ENCODE measurements at regions not wholly inside any gene's neighbourhood (a gene's known extent, or its start where the extent isn't known, plus 50 kb on each side); places are given as distances from the start of the nearest gene placed in this dataset.
"Not testable (repeated sequence)": the region's sequence is repeated elsewhere in the genome, so short reads cannot be mapped to it uniquely, and the experiment has no call there.

GRCh38 chr6:6414931-6415330 is 94.5 kb upstream of the F13A1 start:
- DNase-seq, result peak; percentile 72

GRCh38 chr6:6417475-6417874 is 97.0 kb upstream of the F13A1 start:
- DNase-seq, result no peak

GRCh38 chr6:6418421-6418820 is 98.0 kb upstream of the F13A1 start:
- no peak for DNase-seq

DNA sequence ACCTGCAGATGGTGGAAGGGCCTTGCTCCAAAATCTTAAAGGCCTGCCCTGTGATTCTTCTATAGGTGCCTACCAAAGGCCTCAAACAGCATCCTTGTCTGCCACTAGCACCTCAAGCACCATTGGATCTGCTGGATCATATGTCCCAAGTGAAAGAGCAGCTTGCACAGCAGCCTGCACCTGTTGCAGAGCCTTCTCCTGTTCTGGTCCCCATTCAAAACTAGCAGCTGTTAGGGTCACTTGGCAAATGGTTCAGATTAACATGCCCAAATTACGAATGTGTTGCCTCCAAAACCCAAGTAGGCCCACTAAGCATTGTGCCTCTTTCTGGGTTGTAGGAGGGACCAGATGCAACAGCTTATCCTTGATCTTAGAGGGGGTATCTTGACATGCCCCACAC is 99.6 kb upstream of the F13A1 start:
- no peak for DNase-seq

DNA sequence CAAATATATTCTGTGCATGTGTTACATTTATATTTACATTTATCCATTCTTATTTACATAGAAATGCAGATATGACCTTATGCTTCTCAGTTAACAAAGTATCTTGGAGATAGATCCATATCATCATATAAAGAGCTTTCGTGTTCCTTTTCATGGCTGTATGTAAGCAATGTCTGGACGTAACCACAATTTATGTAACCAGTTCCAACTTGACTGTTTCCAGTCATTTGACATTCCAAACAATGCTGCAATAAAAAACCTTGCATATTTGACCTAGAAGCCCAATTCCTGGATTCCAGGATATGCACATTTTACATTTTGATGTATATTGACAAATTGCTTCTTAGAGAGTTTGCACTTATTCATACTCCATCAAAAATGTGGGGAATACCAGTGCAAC is 113.7 kb upstream of the F13A1 start:
- no peak for DNase-seq

GRCh38 chr6:6434723-6435122 is 114.3 kb upstream of the F13A1 start:
- no peak for DNase-seq

DNA sequence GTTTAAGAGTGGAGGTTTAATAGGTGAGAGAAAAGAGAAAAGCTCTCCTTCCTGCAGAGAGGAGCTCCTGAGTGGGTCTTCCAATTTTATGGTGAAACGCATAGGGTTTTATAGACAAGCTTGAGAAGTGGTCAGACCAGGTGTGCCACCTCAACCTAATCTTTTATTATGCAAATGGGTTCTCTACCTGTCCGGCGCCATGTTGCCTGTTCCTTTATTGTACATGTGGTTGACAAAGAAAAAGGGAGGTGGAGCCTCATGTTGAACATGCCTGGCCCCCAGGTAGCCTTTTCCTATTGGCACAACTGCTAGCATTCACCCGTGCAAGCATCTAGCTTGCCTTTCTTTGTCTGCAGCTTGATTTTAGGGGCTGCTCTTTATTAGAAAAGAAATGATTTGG is 115.9 kb upstream of the F13A1 start:
- DNase-seq, result no peak

DNA sequence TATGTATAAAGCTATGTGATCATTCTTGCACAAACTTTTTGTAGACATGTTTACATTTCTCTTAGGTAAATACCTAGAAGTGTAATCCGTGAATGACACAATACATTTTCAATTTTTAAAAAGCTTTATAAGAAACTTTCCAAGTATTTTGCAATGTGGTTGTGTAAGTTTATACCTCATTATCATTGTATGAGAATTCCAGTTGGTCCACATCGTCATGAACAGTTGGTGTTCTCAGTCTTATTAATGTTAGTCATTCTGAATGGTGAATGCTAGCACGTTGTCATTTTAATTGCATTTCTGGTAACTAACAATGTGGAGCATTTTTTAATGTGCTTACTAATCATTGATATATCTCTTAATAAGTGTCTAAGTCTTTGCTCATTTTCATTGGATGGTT is 116.5 kb upstream of the F13A1 start:
- no peak for DNase-seq

DNA sequence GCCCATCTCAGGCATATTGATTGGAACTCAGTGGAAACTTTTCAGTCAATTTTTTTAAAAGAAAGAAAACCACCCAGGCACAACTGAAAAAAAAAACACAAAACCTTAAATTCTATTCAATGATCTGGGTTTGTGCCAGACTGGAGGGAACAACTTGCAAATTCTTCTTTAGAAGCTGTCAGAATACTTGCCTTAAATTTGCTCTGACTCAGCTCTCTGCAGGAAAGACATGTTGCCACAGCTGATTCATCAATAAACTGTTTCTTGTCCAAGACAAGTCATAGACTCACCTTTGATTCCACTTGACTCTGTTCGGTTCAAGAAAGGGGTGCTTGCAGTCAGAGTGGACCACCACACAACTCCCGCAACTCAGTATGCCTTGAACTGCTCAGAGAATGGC is 117.8 kb upstream of the F13A1 start:
- DNase-seq, result no peak

DNA sequence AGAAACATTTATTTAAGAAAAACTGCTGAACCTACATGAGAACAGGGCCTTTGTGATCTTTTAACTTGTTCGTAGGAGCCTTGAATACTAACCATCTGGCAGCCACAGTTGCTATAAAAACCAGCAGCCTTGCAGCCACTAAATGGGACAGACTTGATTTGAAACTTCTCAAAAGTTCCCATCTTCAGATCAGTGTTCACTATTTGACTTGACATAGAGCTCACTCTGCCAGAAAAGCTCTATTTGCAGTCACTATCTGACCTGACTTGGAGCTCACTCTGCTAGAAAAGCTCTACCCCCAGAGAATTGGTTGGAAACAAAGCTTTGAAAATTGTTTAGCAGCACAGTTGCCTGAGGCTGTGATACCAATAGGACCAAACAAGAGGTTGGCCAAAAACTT is 119.3 kb upstream of the F13A1 start:
- DNase-seq, result no peak

DNA sequence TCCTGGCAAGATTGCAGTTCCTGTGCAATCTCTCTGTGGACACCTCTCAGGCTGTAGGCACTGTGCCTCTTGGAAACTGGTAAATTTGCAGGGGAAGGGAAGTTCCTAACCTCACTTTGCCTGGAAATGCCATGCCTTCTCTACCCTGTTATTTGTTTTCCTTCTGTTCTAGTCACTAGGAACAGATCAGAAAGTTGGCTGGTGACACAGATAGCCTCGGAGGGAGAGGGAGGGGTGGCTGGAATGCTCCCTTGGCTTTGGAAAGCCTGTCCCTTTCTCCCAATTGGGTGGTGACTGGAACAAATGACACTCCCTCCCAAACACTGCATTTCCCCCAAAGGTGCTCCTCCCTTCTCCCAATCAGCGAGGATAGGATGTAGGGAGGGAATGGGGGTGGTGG is 131.5 kb upstream of the F13A1 start:
- no peak for DNase-seq

DNA sequence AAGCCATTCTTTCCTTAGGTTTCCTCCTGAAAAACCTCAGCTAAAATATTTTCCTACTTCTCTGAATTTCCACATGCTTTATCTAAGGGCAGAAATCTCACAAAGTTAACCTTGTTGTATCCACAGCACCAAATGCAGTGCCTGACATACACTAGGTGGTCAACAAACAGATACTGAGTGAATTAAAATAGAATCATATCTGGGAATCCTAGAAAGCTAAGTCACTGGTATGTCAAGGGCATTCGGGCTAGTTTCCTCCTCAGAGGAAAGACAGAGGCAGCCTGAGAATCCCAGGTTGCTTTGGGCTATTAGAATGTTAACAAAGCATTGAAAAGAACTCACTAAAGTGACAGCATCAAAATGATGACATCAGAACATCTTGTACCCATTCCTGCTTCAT is 132.7 kb upstream of the F13A1 start:
- no peak for DNase-seq

DNA sequence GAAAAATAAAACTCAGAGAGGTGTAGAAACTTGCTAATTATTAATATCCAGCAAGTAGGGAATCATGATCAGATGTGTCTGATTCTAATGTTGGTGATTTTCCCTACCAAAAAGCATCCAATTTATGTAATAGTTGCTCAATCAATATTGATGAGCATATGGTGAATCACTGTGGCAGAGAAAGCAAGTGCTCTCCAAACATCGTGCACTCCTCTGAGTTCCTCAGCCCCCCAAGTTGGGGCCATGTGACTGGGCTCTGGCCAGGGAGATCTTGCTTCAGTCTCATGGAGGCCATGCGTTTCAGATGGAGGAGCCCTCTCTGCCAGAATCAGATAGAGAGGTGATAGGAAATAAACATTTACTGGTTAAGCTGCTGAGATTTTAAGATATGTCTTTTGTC is 133.2 kb upstream of the LY86 start:
- no peak for DNase-seq

GRCh38 chr6:6458172-6458571 is 130.3 kb upstream of the LY86 start:
- DNase-seq, result peak; percentile 45

GRCh38 chr6:6459963-6460362 is 128.6 kb upstream of the LY86 start:
- DNase-seq, result not testable (repeated sequence)

- peak; percentile 22 for DNase-seq
Observed at GRCh38 chr6:6460416-6460815, 128.1 kb upstream of the LY86 start.

DNA sequence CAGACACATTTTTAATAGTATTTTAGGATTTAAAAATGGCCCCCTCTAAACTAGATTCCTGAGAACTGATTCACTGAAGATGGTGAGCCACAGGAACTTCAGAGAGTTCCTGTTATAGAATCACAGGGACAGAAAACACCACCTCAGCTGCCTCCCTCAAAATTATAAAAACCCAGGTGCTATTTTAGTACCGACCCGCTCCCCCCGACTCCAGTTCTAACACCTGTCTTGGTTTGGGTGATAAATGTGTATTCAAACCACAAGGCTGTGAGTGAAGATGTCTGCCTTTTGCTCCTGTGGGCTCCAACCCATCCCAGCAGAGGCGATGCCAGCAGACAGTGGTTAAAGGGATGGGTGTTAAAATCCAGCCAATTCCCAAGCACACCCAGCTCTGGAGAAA is 127.4 kb upstream of the LY86 start:
- DNase-seq, result no peak

DNA sequence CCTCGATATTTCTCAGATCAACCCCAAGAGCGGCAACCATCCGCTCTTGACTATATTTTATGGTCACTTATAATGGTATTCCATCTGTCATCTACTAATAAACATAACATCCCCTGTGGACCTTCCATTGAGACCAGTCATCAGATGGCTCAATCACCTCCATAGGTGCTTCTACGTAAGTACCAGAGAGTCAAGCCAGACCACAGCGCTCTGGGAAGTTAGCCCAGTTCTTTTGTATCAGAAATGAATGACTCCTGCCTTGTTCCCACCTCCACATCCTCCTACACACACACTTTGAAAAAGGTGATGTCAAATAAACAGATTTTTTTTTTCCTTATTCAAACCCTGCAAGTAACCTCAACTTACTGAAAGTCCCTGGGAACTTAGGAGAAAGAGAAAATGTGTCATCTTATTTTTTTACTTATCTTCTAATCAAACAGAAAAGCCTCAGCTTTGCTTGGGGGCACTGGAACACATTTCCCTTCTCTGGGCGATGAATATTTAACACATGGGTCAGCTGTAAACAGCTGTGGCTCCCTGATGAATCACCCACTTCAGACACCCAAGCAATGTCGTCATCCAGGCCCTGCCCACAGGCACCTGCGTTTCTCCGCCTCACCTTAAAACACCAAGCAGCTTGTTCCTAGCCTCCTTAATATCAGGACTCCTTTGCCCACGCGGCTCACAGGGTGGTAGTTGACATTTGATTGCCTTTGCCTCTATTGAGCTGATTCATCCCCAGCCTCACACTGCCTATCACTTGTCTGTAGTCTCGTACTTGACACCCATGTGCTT is 121.4 kb upstream of the LY86 start:
- DNase-seq, result peak; percentile 17

DNA sequence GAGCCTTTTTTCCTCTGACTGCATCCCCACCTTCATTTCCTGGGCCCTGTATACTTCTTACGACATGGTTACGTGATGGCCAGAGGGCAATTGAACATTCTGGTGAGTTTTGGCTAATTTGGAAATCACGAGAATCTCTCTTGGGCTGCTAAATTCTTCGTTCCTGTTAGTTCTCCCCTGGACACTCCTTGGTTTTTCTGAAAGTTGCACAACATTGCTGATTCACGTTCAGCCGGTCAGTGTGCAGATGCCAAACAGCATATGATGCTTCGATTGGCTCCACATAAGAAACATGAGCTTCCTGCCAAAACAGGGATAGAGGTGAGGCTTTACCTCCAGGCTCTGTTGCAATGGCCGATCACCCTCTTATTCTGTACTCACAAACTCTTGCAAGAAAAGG is 119.4 kb upstream of the LY86 start:
- peak; percentile 81 for DNase-seq

GRCh38 chr6:6470123-6470522 is 118.4 kb upstream of the LY86 start:
- peak; percentile 65 for DNase-seq

DNA sequence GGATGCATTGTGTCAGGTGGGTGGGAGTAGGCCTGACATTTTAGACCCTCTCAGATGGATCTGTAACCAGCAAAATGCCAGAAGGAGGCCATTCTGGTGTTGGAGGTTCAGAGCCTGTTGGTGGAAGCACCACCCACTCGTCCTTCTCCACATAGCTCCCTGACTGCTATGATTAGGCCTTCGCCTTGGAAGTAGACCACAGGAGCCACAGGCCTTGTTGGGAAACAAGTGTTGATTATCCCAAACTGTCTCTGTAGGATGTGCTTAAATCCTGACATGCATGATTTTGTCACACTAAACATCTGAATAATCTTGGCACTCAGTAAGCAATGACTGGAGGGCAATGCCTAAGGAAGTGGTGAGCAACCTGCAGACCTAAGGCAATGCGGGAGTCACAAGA is 117.2 kb upstream of the LY86 start:
- DNase-seq, result no peak

DNA sequence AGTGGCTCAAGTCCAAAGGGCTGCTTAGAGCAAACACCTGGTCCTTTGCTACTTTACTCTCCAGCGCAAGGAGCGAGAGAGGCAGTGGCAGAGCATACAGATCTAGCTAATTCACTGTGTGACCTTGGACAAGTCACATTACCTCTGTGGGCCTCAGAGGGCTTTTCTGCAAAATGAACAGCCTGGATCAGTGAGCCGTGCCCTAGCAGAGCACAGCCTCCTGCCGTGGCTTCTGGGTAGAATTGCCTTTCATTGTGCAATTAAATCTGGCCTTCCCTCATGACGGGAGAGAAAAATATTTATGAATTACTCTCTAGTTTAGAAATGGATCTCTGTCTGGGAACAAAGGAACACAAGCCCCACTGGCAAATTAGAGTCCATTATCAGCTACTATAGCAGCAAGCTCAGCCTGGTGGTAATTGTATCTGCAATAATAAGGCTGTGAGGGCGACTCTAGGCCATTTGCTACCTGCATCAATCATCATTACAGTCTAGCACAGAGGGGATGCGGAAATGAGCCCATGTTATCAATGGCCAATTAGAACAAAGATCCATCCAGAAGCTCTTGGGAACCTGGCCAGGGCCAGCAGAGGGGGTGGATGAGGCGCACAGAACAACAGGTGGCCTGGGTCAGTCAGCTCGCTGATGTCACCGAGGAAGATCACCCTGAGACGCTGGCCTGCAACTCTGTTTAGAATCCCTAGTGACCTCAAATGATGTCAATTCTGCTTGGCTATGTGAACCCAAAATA is 114.2 kb upstream of the LY86 start:
- no peak for DNase-seq

GRCh38 chr6:6479785-6480184 is 108.7 kb upstream of the LY86 start:
- DNase-seq, result no peak

DNA sequence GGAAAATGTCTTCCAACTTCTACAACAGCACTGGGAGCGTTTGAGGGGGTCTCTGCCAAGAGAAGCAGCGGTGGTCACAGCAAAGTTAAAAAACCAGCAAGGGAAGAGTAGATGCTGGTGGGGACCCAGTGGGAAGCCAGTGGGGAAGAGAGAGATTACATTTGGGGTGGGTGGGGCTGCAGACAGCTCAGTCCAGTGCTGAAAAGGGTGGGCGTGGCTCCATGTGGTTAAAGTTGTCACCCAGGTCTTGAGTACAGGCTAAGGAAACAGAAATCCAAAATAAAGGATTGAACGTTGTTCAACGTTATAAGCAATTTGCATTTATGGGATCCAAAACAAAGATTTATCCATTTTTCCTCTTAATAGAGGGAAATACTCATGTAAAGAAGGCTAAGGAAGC is 106.3 kb upstream of the LY86 start:
- DNase-seq, result no peak

GRCh38 chr6:6483168-6483567 is 105.4 kb upstream of the LY86 start:
- no peak for DNase-seq
